ENCODE measurements at regions not wholly inside any gene's neighbourhood (a gene's known extent, or its start where the extent isn't known, plus 50 kb on each side); places are given as distances from the start of the nearest gene placed in this dataset.

- CTCF ChIA-PET = interaction anchor here (0.8 kb wide), 1 partner anchor 712 kb away, joined by 3 read pairs; no protein-coding TSS in a partner anchor
- no peaks in the 10 kb centered on the region for H3K27me3 ChIP-seq (ENCODE audit: control insufficient read depth, insufficient read depth, low read length)
- no peak overlapping the region for H3K14ac ChIP-seq (replicated peaks; ENCODE audit: low read depth, low read length)
- POLR2A ChIA-PET (ENCODE audit: unreplicated experiment) = no interaction called here
- in situ Hi-C loops (cut with MboI; ENCODE audit: low sequenced_read_pairs) = no loop called here
- no peaks in the 10 kb centered on the region for H3K36me3 ChIP-seq (ENCODE audit: control insufficient read depth, insufficient read depth, low read length)
- intact Hi-C loops (cut with micrococcal nuclease) = no loop called here
- no peak overlapping the region for H2BK5ac ChIP-seq (ENCODE audit: low read depth, low read length, poor library complexity, severe bottlenecking)
- DNase-seq = no peak
- H2AK9ac ChIP-seq (replicated peaks; ENCODE audit: low read depth, low read length, poor library complexity) = no peak overlapping the region
- H3K4ac ChIP-seq (ENCODE audit: low read depth, low read length) = no peak overlapping the region
- no peak overlapping the region for H2AK5ac ChIP-seq (ENCODE audit: low read depth, low read length)
- no peak overlapping the region for H4K5ac ChIP-seq (ENCODE audit: low read depth, low read length)
- no peaks in the 10 kb centered on the region for H4K20me1 ChIP-seq (ENCODE audit: insufficient read depth, low read length)
- H3K9me1 ChIP-seq (ENCODE audit: insufficient read depth, low read length) = no peaks in the 10 kb centered on the region
- H2BK120ac ChIP-seq (ENCODE audit: low read depth, low read length) = no peak overlapping the region
- BruUV-seq (replicated peaks) = no TSS peak
- H3K79me1 ChIP-seq (ENCODE audit: low read depth in 1 of 2, low read length in 2 of 2) = no peaks in the 10 kb centered on the region
- H3K27ac ChIP-seq (ENCODE audit: insufficient read depth, low read length) = no peak overlapping the region
- TF ChIP-seq CHD1 (IDR thresholded peaks at IDR 0.05; ENCODE audit: low read depth, low read length) (no peak), MAZ (IDR thresholded peaks at IDR 0.05; ENCODE audit: borderline replicate concordance, low read depth, low read length) (no peak), POLR2A (IDR thresholded peaks at IDR 0.05; ENCODE audit: low read depth, low read length) (no peak), BHLHE40 (IDR thresholded peaks at IDR 0.05; ENCODE audit: low read depth, low read length) (no peak), CEBPB (IDR thresholded peaks at IDR 0.05; ENCODE audit: low read depth, low read length) (no peak), NFE2L2 (IDR thresholded peaks at IDR 0.05; ENCODE audit: low read depth, low read length) (no peak), MAFK (IDR thresholded peaks at IDR 0.05; ENCODE audit: low read depth, low read length) (no peak)
- no peak overlapping the region for H2BK20ac ChIP-seq (ENCODE audit: low read depth, low read length)
- H3K4me1 ChIP-seq (ENCODE audit: control insufficient read depth, insufficient read depth, low read length) = no peaks in the 10 kb centered on the region
- H3K23ac ChIP-seq (ENCODE audit: low read depth, low read length) = no peak overlapping the region
- no peak overlapping the region for H4K91ac ChIP-seq (ENCODE audit: insufficient read depth, low read depth, low read length)
- peaks cover 2% of the 10 kb centered on the region; the same call in 1 of the 2 replicates for H3K9me3 ChIP-seq (ENCODE audit: control insufficient read depth, insufficient read depth, low read length)
- dilution Hi-C loops (cut with HindIII; ENCODE audit: low sequenced_read_pairs, unreplicated experiment) = no loop called here
- no peak overlapping the region for H3K4me2 ChIP-seq (ENCODE audit: low read depth, low read length)
- no peak overlapping the region for H3K4me3 ChIP-seq (ENCODE audit: insufficient read depth, low read depth, low read length)
- H3K9ac ChIP-seq (ENCODE audit: low read depth, low read length) = no peak overlapping the region
- H3K18ac ChIP-seq (ENCODE audit: low read depth, low read length) = no peak overlapping the region
- WGBS, 2 experiments (ENCODE audit: extremely low coverage in 2 of 2, insufficient read length in 1 of 2) = no CpG with 5 or more reads among the region's 1 CpG
- no peak overlapping the region for H2AFZ ChIP-seq (replicated peaks; ENCODE audit: low read length, poor library complexity)
- H4K8ac ChIP-seq (ENCODE audit: low read depth in 2 of 2, low read length in 2 of 2) = no peak overlapping the region
- ATAC-seq (ENCODE audit: low read depth) = no peak
- no peak overlapping the region for H3K56ac ChIP-seq (ENCODE audit: extremely low read depth, insufficient read depth, low read length)
- no peak overlapping the region for H2BK15ac ChIP-seq (ENCODE audit: low read depth, low read length)
Observed at GRCh38 chr1:239785576-239785975, 306.1 kb upstream of the FMN2 start.

All from IMR-90 (cell line).